ENCODE measurements at regions not wholly inside any gene's neighbourhood (a gene's known extent, or its start where the extent isn't known, plus 50 kb on each side); places are given as distances from the start of the nearest gene placed in this dataset.

DNA sequence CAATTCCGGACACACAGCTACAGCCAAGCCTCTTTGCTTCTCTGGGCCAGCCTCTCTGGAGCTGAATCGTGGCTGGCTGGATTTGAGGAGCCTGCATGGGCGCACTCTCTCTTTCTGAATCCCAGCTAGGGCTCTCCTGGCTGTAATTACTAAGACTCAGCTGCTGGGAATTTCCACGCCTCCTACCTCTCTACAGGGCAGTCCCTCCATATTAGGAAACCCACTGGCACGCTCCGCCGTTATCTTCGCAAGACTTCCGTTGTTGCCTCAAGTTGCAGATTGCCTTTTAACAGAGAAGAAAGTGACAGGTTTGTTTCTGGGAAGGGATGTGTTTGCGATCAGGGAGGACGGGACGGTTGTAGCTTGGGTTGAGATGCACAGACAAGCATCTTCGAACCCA is 188.4 kb upstream of the NLRP1 start:
- Histone ChIP-seq H3F3A (ENCODE audit: low read depth) (peaks cover 19% of the 10 kb centered on the region), H3K36me3 (no peaks in the 10 kb centered on the region), H3K9ac (no peak overlapping the region), H2AFZ (replicated peaks) (no peak overlapping the region), H3K4me2 (no peak overlapping the region), H3K9me3 (ENCODE audit: low read depth) (no peaks in the 10 kb centered on the region), H4K20me1 (ENCODE audit: low read depth) (no peaks in the 10 kb centered on the region), H3K79me2 (ENCODE audit: low read depth) (no peaks in the 10 kb centered on the region), H3K4me1 (peaks cover 21% of the 10 kb centered on the region), H3K4me3 (no peak overlapping the region), H3K27ac (no peak overlapping the region), H3K27me3 (peaks cover 16% of the 10 kb centered on the region)
- peaks cover 35% of the 10 kb centered on the region for H3K4me1 Mint-ChIP-seq
- peak overlapping the region; percentile 14 for H3K4me3 Mint-ChIP-seq
- peaks cover 15% of the 10 kb centered on the region for H3K27me3 Mint-ChIP-seq (ENCODE audit: insufficient read depth, low read depth)
- peaks cover 4% of the 10 kb centered on the region for H3K9me3 Mint-ChIP-seq
- DNase-seq (ENCODE audit: low spot score) = no peak
- peaks cover 5% of the 10 kb centered on the region for H3K36me3 Mint-ChIP-seq
- TF ChIP-seq EZH2phosphoT487 (IDR thresholded peaks at IDR 0.05) = no peak
- no peak for TF ChIP-seq EZH2 (IDR thresholded peaks at IDR 0.05)
- TF ChIP-seq, protein P1, sequence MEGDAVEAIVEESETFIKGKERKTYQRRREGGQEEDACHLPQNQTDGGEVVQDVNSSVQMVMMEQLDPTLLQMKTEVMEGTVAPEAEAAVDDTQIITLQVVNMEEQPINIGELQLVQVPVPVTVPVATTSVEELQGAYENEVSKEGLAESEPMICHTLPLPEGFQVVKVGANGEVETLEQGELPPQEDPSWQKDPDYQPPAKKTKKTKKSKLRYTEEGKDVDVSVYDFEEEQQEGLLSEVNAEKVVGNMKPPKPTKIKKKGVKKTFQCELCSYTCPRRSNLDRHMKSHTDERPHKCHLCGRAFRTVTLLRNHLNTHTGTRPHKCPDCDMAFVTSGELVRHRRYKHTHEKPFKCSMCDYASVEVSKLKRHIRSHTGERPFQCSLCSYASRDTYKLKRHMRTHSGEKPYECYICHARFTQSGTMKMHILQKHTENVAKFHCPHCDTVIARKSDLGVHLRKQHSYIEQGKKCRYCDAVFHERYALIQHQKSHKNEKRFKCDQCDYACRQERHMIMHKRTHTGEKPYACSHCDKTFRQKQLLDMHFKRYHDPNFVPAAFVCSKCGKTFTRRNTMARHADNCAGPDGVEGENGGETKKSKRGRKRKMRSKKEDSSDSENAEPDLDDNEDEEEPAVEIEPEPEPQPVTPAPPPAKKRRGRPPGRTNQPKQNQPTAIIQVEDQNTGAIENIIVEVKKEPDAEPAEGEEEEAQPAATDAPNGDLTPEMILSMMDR (IDR thresholded peaks at IDR 0.05) = no peak
- H3K27ac Mint-ChIP-seq = peak overlapping the region; percentile 77

DNA sequence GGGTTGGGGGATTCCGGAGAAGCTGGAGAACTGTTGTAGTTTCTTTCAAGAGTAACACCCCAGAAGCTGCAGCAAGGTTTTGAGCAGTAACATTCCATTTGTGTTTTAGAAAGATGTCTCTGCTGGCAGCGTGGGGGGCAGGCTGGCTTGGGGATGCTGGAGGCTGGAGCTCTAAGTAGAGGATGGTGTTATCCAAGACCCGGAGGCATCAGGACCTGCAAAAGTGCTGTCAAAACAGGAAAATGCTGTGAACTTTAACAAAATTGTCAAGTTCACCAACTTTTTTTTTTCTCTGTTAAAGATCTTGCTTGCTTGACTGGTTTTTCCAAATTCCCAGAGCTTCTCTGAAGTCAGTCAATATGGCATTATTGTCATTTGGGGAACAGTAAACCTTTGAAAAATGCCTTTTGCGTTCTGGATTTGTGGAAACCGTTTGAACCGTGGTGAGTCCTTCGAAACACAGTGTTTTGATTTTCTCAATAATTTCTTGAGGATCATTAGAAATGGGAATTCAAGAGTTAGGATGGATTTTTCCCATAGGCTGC is 189.6 kb upstream of the NLRP1 start:
- H3F3A ChIP-seq (ENCODE audit: low read depth) = peaks cover 19% of the 10 kb centered on the region

DNA sequence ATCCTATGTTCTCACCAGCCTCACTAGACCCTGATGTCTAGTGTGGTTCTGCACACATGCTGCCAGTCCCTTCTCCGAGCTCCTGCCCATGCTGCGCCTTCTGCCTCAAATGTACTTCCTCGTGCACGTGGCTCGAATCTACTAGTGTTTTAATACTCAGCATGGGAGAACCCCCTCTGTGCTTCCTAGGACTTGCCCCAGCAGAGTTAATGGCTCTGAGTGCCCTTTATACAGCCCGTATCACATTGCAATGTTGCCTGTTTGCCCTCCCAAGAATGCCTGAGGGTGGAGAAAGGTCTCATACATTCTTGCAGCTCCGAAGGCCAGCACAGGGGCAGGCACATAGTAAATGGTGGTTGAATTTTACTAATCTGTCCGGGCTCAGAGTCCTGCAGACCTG is 190.8 kb upstream of the NLRP1 start:
- H4K20me1 ChIP-seq (ENCODE audit: low read depth) = no peaks in the 10 kb centered on the region
- H3K4me2 ChIP-seq = no peak overlapping the region
- H3K79me2 ChIP-seq (ENCODE audit: low read depth) = no peaks in the 10 kb centered on the region
- Mint-ChIP-seq H3K9me3 (peaks cover 4% of the 10 kb centered on the region), H3K4me1 (peaks cover 39% of the 10 kb centered on the region), H3K36me3 (peaks cover 5% of the 10 kb centered on the region), H3K4me3 (no peak overlapping the region), H3K27me3 (ENCODE audit: insufficient read depth, low read depth) (peaks cover 12% of the 10 kb centered on the region), H3K27ac (peak overlapping the region; percentile 70)
- no peaks in the 10 kb centered on the region for H3K36me3 ChIP-seq
- H2AFZ ChIP-seq (replicated peaks) = no peak overlapping the region
- peaks cover 10% of the 10 kb centered on the region for H3F3A ChIP-seq (ENCODE audit: low read depth)
- H3K27ac ChIP-seq = no peak overlapping the region
- TF ChIP-seq, protein P1 (IDR thresholded peaks at IDR 0.05) = no peak
- TF ChIP-seq EZH2phosphoT487 (IDR thresholded peaks at IDR 0.05) = no peak
- no peak for TF ChIP-seq EZH2 (IDR thresholded peaks at IDR 0.05)
- no peak overlapping the region for H3K4me3 ChIP-seq
- H3K9ac ChIP-seq = no peak overlapping the region
- H3K9me3 ChIP-seq (ENCODE audit: low read depth) = no peaks in the 10 kb centered on the region
- H3K4me1 ChIP-seq = peaks cover 13% of the 10 kb centered on the region
- no peak for DNase-seq (ENCODE audit: low spot score)
- H3K27me3 ChIP-seq = peaks cover 16% of the 10 kb centered on the region

More for the DNA sequence above, 189.6 kb upstream of the NLRP1 start:
- Mint-ChIP-seq H3K9me3 (peaks cover 4% of the 10 kb centered on the region), H3K27ac (no peak overlapping the region), H3K36me3 (peaks cover 5% of the 10 kb centered on the region), H3K27me3 (ENCODE audit: insufficient read depth, low read depth) (peaks cover 8% of the 10 kb centered on the region), H3K4me1 (peaks cover 33% of the 10 kb centered on the region), H3K4me3 (peak overlapping the region; percentile 6)
- no peak overlapping the region for H3K27ac ChIP-seq
- H3K9me3 ChIP-seq (ENCODE audit: low read depth) = no peaks in the 10 kb centered on the region
- H3K9ac ChIP-seq = no peak overlapping the region
- H3K27me3 ChIP-seq = peaks cover 16% of the 10 kb centered on the region
- H3K4me3 ChIP-seq = no peak overlapping the region
- TF ChIP-seq EZH2 (IDR thresholded peaks at IDR 0.05) = no peak
- no peak for TF ChIP-seq EZH2phosphoT487 (IDR thresholded peaks at IDR 0.05)
- TF ChIP-seq, protein P1 (IDR thresholded peaks at IDR 0.05) = no peak
- H4K20me1 ChIP-seq (ENCODE audit: low read depth) = no peaks in the 10 kb centered on the region
- no peaks in the 10 kb centered on the region for H3K79me2 ChIP-seq (ENCODE audit: low read depth)
- no peak overlapping the region for H3K4me2 ChIP-seq
- no peak overlapping the region for H2AFZ ChIP-seq (replicated peaks)
- peaks cover 21% of the 10 kb centered on the region for H3K4me1 ChIP-seq
- H3K36me3 ChIP-seq = no peaks in the 10 kb centered on the region
- DNase-seq (ENCODE audit: low spot score) = no peak
